ENCODE measurements at regions not wholly inside any gene's neighbourhood (a gene's known extent, or its start where the extent isn't known, plus 50 kb on each side); places are given as distances from the start of the nearest gene placed in this dataset.
A peak's percentile ranks its signal among the peaks of the same experiment; 100 is the strongest.

GRCh38 chr9:108234811-108235210, 621.0 kb downstream of the ACTL7B start:
- DNase-seq (ENCODE audit: low spot score): no peak

GRCh38 chr9:108225149-108225800, 630.5 kb downstream of the ACTL7B start:
- no peak for DNase-seq (ENCODE audit: low spot score)

- no peak for DNase-seq (ENCODE audit: low spot score)
Measured at GRCh38 chr9:108224716-108225115, 631.1 kb downstream of the ACTL7B start.

GRCh38 chr9:108219664-108220063, 636.1 kb downstream of the ACTL7B start:
- no peak for DNase-seq (ENCODE audit: low spot score)

GRCh38 chr9:108217431-108218349, 638.1 kb downstream of the ACTL7B start:
- no peak for DNase-seq (ENCODE audit: low spot score)

GRCh38 chr9:108213511-108213910, 642.3 kb downstream of the ACTL7B start:
- peak; percentile 9 for DNase-seq (ENCODE audit: low spot score)

GRCh38 chr9:108212184-108212583, 643.6 kb downstream of the ACTL7B start:
- DNase-seq (ENCODE audit: low spot score): no peak

- no peak for DNase-seq (ENCODE audit: low spot score)
Measured at GRCh38 chr9:108211411-108211955, 644.3 kb downstream of the ACTL7B start.

GRCh38 chr9:108209132-108209685, 646.6 kb downstream of the ACTL7B start:
- DNase-seq (ENCODE audit: low spot score): no peak

GRCh38 chr9:108207561-108208165, 648.1 kb downstream of the ACTL7B start:
- DNase-seq (ENCODE audit: low spot score): no peak

- no peak for DNase-seq (ENCODE audit: low spot score)
Measured at GRCh38 chr9:108205276-108205675, 650.5 kb downstream of the ACTL7B start.

GRCh38 chr9:108197899-108198298, 657.9 kb downstream of the ACTL7B start:
- no peak for DNase-seq (ENCODE audit: low spot score)

- no peak for DNase-seq (ENCODE audit: low spot score)
Measured at GRCh38 chr9:108197008-108197365, 658.8 kb downstream of the ACTL7B start.

- no peak for DNase-seq (ENCODE audit: low spot score)
Measured at GRCh38 chr9:108196332-108197007, 659.3 kb downstream of the ACTL7B start.

- no peak for DNase-seq (ENCODE audit: low spot score)
Measured at GRCh38 chr9:108194154-108194553, 661.6 kb downstream of the ACTL7B start.

- no peak for DNase-seq (ENCODE audit: low spot score)
Measured at GRCh38 chr9:108193026-108193710, 662.6 kb downstream of the ACTL7B start.

- DNase-seq (ENCODE audit: low spot score): no peak
Measured at GRCh38 chr9:108191065-108191464, 664.7 kb downstream of the ACTL7B start.

GRCh38 chr9:108188976-108189375, 666.8 kb downstream of the ACTL7B start:
- DNase-seq (ENCODE audit: low spot score): no peak

GRCh38 chr9:108188482-108188881, 667.3 kb downstream of the ACTL7B start:
- DNase-seq (ENCODE audit: low spot score): no peak

- DNase-seq (ENCODE audit: low spot score): no peak
Measured at GRCh38 chr9:108186642-108187395, 669.0 kb downstream of the ACTL7B start.

Measured in NAMALWA (cell line).